KBM-7 (cell line): ENCODE measurements at regions not wholly inside any gene's neighbourhood (a gene's known extent, or its start where the extent isn't known, plus 50 kb on each side); places are given as distances from the start of the nearest gene placed in this dataset.
A peak's percentile ranks its signal among the peaks of the same experiment; 100 is the strongest.

ENCODE experiments used
- DNase-seq: peaks from one replicate; pipeline ENCODE4 v3.0.0-alpha.2; 2015
- in situ Hi-C: fragments of 300-500 bp; cut with MboI; formaldehyde crosslinking; loops from 2 replicates; pipeline ENCODE4 v1.14.3; 2020; ENCODE audit warnings: low sequenced_read_pairs, low pct_unique_long_range_greater_than_20kb, mixed read lengths

- DNase-seq = no peak
- in situ Hi-C loops = no loop called here
These were observed 285.7 kb downstream of the PTPRU start for GRCh38 chr1:29521811-29522580.

- in situ Hi-C loops = no loop called here
- DNase-seq = no peak
These were observed 285.1 kb downstream of the PTPRU start for GRCh38 chr1:29521438-29521715.

GRCh38 chr1:29520571-29521437 is 284.5 kb downstream of the PTPRU start:
- no peak for DNase-seq
- in situ Hi-C loops = no loop called here

- in situ Hi-C loops = no loop called here
- no peak for DNase-seq
These were observed 283.4 kb downstream of the PTPRU start for GRCh38 chr1:29519788-29520110.

GRCh38 chr1:29519108-29519787 is 282.9 kb downstream of the PTPRU start:
- in situ Hi-C loops = no loop called here
- DNase-seq = no peak

GRCh38 chr1:29518183-29518835 is 282.0 kb downstream of the PTPRU start:
- DNase-seq = no peak
- in situ Hi-C loops = no loop called here

- in situ Hi-C loops = no loop called here
- no peak for DNase-seq
These were observed 281.1 kb downstream of the PTPRU start for GRCh38 chr1:29517251-29518086.

GRCh38 chr1:29516063-29516820 is 279.9 kb downstream of the PTPRU start:
- in situ Hi-C loops = no loop called here
- DNase-seq = no peak

- no peak for DNase-seq
- in situ Hi-C loops = no loop called here
These were observed 279.0 kb downstream of the PTPRU start for GRCh38 chr1:29515170-29515955.

- DNase-seq = no peak
These were observed 278.2 kb downstream of the PTPRU start for GRCh38 chr1:29514361-29515169.

GRCh38 chr1:29513357-29513756 is 277.0 kb downstream of the PTPRU start:
- peak; percentile 23 for DNase-seq
- in situ Hi-C loops = no loop called here

More at GRCh38 chr1:29514361-29515169, 278.2 kb downstream of the PTPRU start:
- in situ Hi-C loops = no loop called here

GRCh38 chr1:29511436-29511835 is 275.1 kb downstream of the PTPRU start:
- in situ Hi-C loops = no loop called here
- no peak for DNase-seq

GRCh38 chr1:29508458-29509107 is 272.3 kb downstream of the PTPRU start:
- no peak for DNase-seq
- in situ Hi-C loops = no loop called here

GRCh38 chr1:29506678-29507225 is 270.4 kb downstream of the PTPRU start:
- no peak for DNase-seq

GRCh38 chr1:29505532-29506220 is 269.4 kb downstream of the PTPRU start:
- no peak for DNase-seq
- in situ Hi-C loops = no loop called here

More at GRCh38 chr1:29506678-29507225, 270.4 kb downstream of the PTPRU start:
- in situ Hi-C loops = no loop called here
